ENCODE measurements at regions not wholly inside any gene's neighbourhood (a gene's known extent, or its start where the extent isn't known, plus 50 kb on each side); places are given as distances from the start of the nearest gene placed in this dataset.

- H3K27me3 ChIP-seq (ENCODE audit: insufficient read depth, low read length) = no peaks in the 10 kb centered on the region
Observed at GRCh38 chr11:37483761-37484160, 885.7 kb upstream of the RAG2 start.

GRCh38 chr11:37474889-37475288 is 876.9 kb upstream of the RAG2 start:
- Histone ChIP-seq H3K4me3 (ENCODE audit: insufficient read depth, low read length) (no peak overlapping the region), H3K27me3 (ENCODE audit: insufficient read depth, low read length) (no peaks in the 10 kb centered on the region), H2AFZ (ENCODE audit: low read length) (no peak overlapping the region), H3K27ac (ENCODE audit: low read depth, low read length) (no peak overlapping the region), H3K36me3 (ENCODE audit: insufficient read depth, low read length) (no peaks in the 10 kb centered on the region), H4K20me1 (ENCODE audit: insufficient read depth, low read length) (no peaks in the 10 kb centered on the region), H3K79me2 (ENCODE audit: insufficient read depth, low read length) (no peaks in the 10 kb centered on the region), H3K4me2 (ENCODE audit: insufficient read depth, low read length) (no peak overlapping the region), H3K4me1 (ENCODE audit: insufficient read depth, low read length) (no peaks in the 10 kb centered on the region), H3K9me3 (ENCODE audit: low read depth, low read length) (no peaks in the 10 kb centered on the region)
- no peak for TF ChIP-seq CTCF (IDR thresholded peaks at IDR 0.05; ENCODE audit: extremely low read depth, low read depth, low read length)
- no peak for DNase-seq (ENCODE audit: insufficient read length, low spot score, missing footprints)

More at GRCh38 chr11:37483761-37484160, 885.7 kb upstream of the RAG2 start:
- Histone ChIP-seq H4K20me1 (ENCODE audit: insufficient read depth, low read length) (no peaks in the 10 kb centered on the region), H2AFZ (ENCODE audit: low read length) (no peak overlapping the region), H3K4me2 (ENCODE audit: insufficient read depth, low read length) (no peak overlapping the region), H3K4me3 (ENCODE audit: insufficient read depth, low read length) (no peak overlapping the region), H3K79me2 (ENCODE audit: insufficient read depth, low read length) (no peaks in the 10 kb centered on the region), H3K9me3 (ENCODE audit: low read depth, low read length) (no peaks in the 10 kb centered on the region), H3K36me3 (ENCODE audit: insufficient read depth, low read length) (no peaks in the 10 kb centered on the region), H3K27ac (ENCODE audit: low read depth, low read length) (no peak overlapping the region), H3K4me1 (ENCODE audit: insufficient read depth, low read length) (no peaks in the 10 kb centered on the region)
- DNase-seq (ENCODE audit: insufficient read length, low spot score, missing footprints) = no peak
- no peak for TF ChIP-seq CTCF (IDR thresholded peaks at IDR 0.05; ENCODE audit: extremely low read depth, low read depth, low read length)

- no peaks in the 10 kb centered on the region for H3K79me2 ChIP-seq (ENCODE audit: insufficient read depth, low read length)
- H3K36me3 ChIP-seq (ENCODE audit: insufficient read depth, low read length) = no peaks in the 10 kb centered on the region
- TF ChIP-seq CTCF (IDR thresholded peaks at IDR 0.05; ENCODE audit: extremely low read depth, low read depth, low read length) = no peak
- H3K9me3 ChIP-seq (ENCODE audit: low read depth, low read length) = no peaks in the 10 kb centered on the region
- no peaks in the 10 kb centered on the region for H4K20me1 ChIP-seq (ENCODE audit: insufficient read depth, low read length)
- no peaks in the 10 kb centered on the region for H3K27me3 ChIP-seq (ENCODE audit: insufficient read depth, low read length)
- H3K27ac ChIP-seq (ENCODE audit: low read depth, low read length) = no peak overlapping the region
- H3K4me1 ChIP-seq (ENCODE audit: insufficient read depth, low read length) = no peaks in the 10 kb centered on the region
- DNase-seq (ENCODE audit: insufficient read length, low spot score, missing footprints) = no peak
- no peak overlapping the region for H3K4me2 ChIP-seq (ENCODE audit: insufficient read depth, low read length)
- H2AFZ ChIP-seq (ENCODE audit: low read length) = no peak overlapping the region
- no peak overlapping the region for H3K4me3 ChIP-seq (ENCODE audit: insufficient read depth, low read length)
Observed at GRCh38 chr11:37468344-37468743, 870.3 kb upstream of the RAG2 start.

GRCh38 chr11:37465221-37465620 is 867.2 kb upstream of the RAG2 start:
- Histone ChIP-seq H2AFZ (ENCODE audit: low read length) (no peak overlapping the region), H3K27ac (ENCODE audit: low read depth, low read length) (no peak overlapping the region), H3K4me2 (ENCODE audit: insufficient read depth, low read length) (no peak overlapping the region), H3K27me3 (ENCODE audit: insufficient read depth, low read length) (no peaks in the 10 kb centered on the region), H3K36me3 (ENCODE audit: insufficient read depth, low read length) (no peaks in the 10 kb centered on the region), H3K4me3 (ENCODE audit: insufficient read depth, low read length) (no peak overlapping the region), H3K9me3 (ENCODE audit: low read depth, low read length) (no peaks in the 10 kb centered on the region), H4K20me1 (ENCODE audit: insufficient read depth, low read length) (no peaks in the 10 kb centered on the region), H3K4me1 (ENCODE audit: insufficient read depth, low read length) (no peaks in the 10 kb centered on the region), H3K79me2 (ENCODE audit: insufficient read depth, low read length) (no peaks in the 10 kb centered on the region)
- no peak for DNase-seq (ENCODE audit: insufficient read length, low spot score, missing footprints)
- no peak for TF ChIP-seq CTCF (IDR thresholded peaks at IDR 0.05; ENCODE audit: extremely low read depth, low read depth, low read length)

Data from osteoblast (primary cell).